ENCODE measurements at regions not wholly inside any gene's neighbourhood (a gene's known extent, or its start where the extent isn't known, plus 50 kb on each side); places are given as distances from the start of the nearest gene placed in this dataset.

- ATAC-seq, result no peak
- ChIA-PET POLR2A (no interaction called here), CTCF (ENCODE audit: low intra/inter-chr PET ratio) (no interaction called here)
- Histone ChIP-seq H3K9me1 (ENCODE audit: control insufficient read depth, insufficient read depth, low read length) (no peaks in the 10 kb centered on the region), H2AFZ (ENCODE audit: low read depth, low read length) (no peak overlapping the region), H3K27ac (ENCODE audit: extremely low read depth, low read depth, low read length) (no peak overlapping the region), H3K4me2 (ENCODE audit: insufficient read depth, low read length) (no peak overlapping the region), H3K4me3 (no peak overlapping the region), H3K4me1 (replicated peaks in 1 of 2; ENCODE audit: control insufficient read depth in 2 of 2, insufficient read depth in 2 of 2, low read length in 2 of 2) (no peaks in the 10 kb centered on the region), H3K9ac (ENCODE audit: insufficient read depth in 1 of 2, low read depth in 2 of 2, low read length in 2 of 2) (no peak overlapping the region), H4K20me1 (replicated peaks; ENCODE audit: control insufficient read depth, insufficient read depth, low read length) (no peaks in the 10 kb centered on the region), H3K36me3 (ENCODE audit: control insufficient read depth, insufficient read depth, low read length) (no peaks in the 10 kb centered on the region), H3K79me2 (ENCODE audit: control insufficient read depth, insufficient read depth, low read length) (no peaks in the 10 kb centered on the region), H3K9me3 (replicated peaks; ENCODE audit: control insufficient read depth, insufficient read depth, low read depth, low read length) (peaks cover 5% of the 10 kb centered on the region), H3K27me3 (ENCODE audit: control insufficient read depth in 2 of 2, insufficient read depth in 2 of 2, low read length in 2 of 2) (no peaks in the 10 kb centered on the region)
- intact Hi-C loops (cut with micrococcal nuclease) (no loop called here), in situ Hi-C loops (cut with MboI) (no loop called here)
- no peak for FAIRE-seq
- no peak for DNase-seq (ENCODE audit: extremely low read depth in 1 of 4, low spot score in 3 of 4)
- no peak for TF ChIP-seq KAT8 (IDR thresholded peaks at IDR 0.05; ENCODE audit: low read depth)
- TF ChIP-seq NR2F6 (CRISPR knock-in tag; IDR thresholded peaks at IDR 0.05), result no peak
- TF ChIP-seq ZSCAN32 (CRISPR knock-in tag; IDR thresholded peaks at IDR 0.05), result no peak
- no peak for TF ChIP-seq ATF2 (CRISPR knock-in tag; IDR thresholded peaks at IDR 0.05)
- TF ChIP-seq MIER1 (IDR thresholded peaks at IDR 0.05; ENCODE audit: low read depth), result no peak
- TF ChIP-seq TOE1 (IDR thresholded peaks at IDR 0.05; ENCODE audit: borderline replicate concordance), result no peak
- no peak for TF ChIP-seq TOE1 (CRISPR knock-in tag; IDR thresholded peaks at IDR 0.05; ENCODE audit: borderline replicate concordance, low read depth)
- TF ChIP-seq RNF219 (CRISPR knock-in tag; IDR thresholded peaks at IDR 0.05), result no peak
- TF ChIP-seq ZNF586 (CRISPR knock-in tag; conservative IDR thresholded peaks at IDR 0.05), result no peak
- no peak for TF ChIP-seq RNF2 (IDR thresholded peaks at IDR 0.05)
- TF ChIP-seq ZBTB26 (CRISPR knock-in tag; IDR thresholded peaks at IDR 0.05), result no peak
- no TSS peak for BruUV-seq (replicated peaks)
- 0% methylated on average over 2 of the region's 2 CpGs for WGBS (ENCODE audit: insufficient coverage, low coverage, missing lambda C conversion rate)
Measured at GRCh38 chr5:155761502-155761901, 565.5 kb upstream of the SGCD start.
